Activated CD8-positive, alpha-beta T cell treated with anti-CD3 and anti-CD28 coated beads for 36 hours (primary cell): ENCODE measurements at regions not wholly inside any gene's neighbourhood (a gene's known extent, or its start where the extent isn't known, plus 50 kb on each side); places are given as distances from the start of the nearest gene placed in this dataset.
"Not testable (repeated sequence)": the region's sequence is repeated elsewhere in the genome, so short reads cannot be mapped to it uniquely, and the experiment has no call there.

Source experiments
- ATAC-seq: fragments of 200-7000 bp; cut with Tn5 transposase; one replicate; pipeline ENCODE4 v1.10.0; 2021; ENCODE audit warnings: mild to moderate bottlenecking, moderate library complexity
- CTCF ChIA-PET: fragments of 350-600 bp; sonication (Branson Sonifier 250); formaldehyde crosslinking; loops from one replicate; lab custom pipeline; 2021; ENCODE audit warnings: antibody characterized with exemption; lab: Charles Lee
- POLR2A ChIA-PET: fragments of 350-600 bp; sonication (Branson Sonifier 250); formaldehyde crosslinking; loops from one replicate; lab custom pipeline; 2021; ENCODE audit warnings: antibody characterized with exemption; lab: Charles Lee
- DNase-seq: peaks from one replicate; pipeline ENCODE4 v3.0.0-alpha.2; 2020
- H3K27ac Mint-ChIP-seq: one replicate; pipeline ENCODE4 v1.8.0; 2021; ENCODE audit warnings: mild to moderate bottlenecking, mixed read lengths
- H3K27me3 Mint-ChIP-seq: one replicate; pipeline ENCODE4 v1.8.0; 2021; ENCODE audit warnings: mixed read lengths
- H3K36me3 Mint-ChIP-seq: one replicate; pipeline ENCODE4 v1.8.0; 2021; ENCODE audit warnings: low read depth, mixed read lengths
- H3K4me1 Mint-ChIP-seq: one replicate; pipeline ENCODE4 v1.8.0; 2021; ENCODE audit warnings: low read depth, mixed read lengths
- H3K4me3 Mint-ChIP-seq: one replicate; pipeline ENCODE4 v1.8.0; 2021; ENCODE audit warnings: mild to moderate bottlenecking, moderate library complexity, mixed read lengths
- H3K9me3 Mint-ChIP-seq: one replicate; pipeline ENCODE4 v1.8.0; 2021; ENCODE audit warnings: mixed read lengths
- intact Hi-C: fragments of 100-400 bp; cut with micrococcal nuclease; formaldehyde crosslinking; loops from one replicate; pipeline ENCODE4 v1.10.0; 2022
- TF ChIP-seq, protein P1 (sequence below): fragments of 200-600 bp; IDR thresholded peaks from one replicate; pipeline ENCODE4 v1.8.0; 2022; ENCODE audit warnings: antibody characterized with exemption, mild to moderate bottlenecking

DNA sequence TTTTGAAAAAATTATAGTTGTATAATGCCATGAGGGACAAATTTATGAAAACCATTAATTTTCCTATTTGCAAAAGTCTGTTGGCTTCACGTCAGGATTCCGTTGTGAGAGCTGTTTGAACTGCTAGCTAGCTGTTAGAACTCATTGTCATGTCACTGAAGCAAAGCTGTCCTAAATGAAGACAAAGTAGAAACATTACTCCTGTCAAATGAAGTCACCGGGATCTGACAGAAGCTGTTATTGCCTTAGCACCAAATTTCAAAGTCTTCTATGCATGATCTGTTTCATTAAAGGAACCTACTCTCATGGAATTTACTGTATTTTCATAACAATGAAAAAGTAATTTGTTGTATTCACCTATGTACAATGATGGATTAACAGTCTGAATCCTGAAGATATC, 479.8 kb downstream of the PLOD2 start:
- no peaks in the 10 kb centered on the region for H3K36me3 Mint-ChIP-seq
- intact Hi-C loops, result no loop called here
- no peaks in the 10 kb centered on the region for H3K27me3 Mint-ChIP-seq
- DNase-seq, result no peak
- TF ChIP-seq, protein P1, sequence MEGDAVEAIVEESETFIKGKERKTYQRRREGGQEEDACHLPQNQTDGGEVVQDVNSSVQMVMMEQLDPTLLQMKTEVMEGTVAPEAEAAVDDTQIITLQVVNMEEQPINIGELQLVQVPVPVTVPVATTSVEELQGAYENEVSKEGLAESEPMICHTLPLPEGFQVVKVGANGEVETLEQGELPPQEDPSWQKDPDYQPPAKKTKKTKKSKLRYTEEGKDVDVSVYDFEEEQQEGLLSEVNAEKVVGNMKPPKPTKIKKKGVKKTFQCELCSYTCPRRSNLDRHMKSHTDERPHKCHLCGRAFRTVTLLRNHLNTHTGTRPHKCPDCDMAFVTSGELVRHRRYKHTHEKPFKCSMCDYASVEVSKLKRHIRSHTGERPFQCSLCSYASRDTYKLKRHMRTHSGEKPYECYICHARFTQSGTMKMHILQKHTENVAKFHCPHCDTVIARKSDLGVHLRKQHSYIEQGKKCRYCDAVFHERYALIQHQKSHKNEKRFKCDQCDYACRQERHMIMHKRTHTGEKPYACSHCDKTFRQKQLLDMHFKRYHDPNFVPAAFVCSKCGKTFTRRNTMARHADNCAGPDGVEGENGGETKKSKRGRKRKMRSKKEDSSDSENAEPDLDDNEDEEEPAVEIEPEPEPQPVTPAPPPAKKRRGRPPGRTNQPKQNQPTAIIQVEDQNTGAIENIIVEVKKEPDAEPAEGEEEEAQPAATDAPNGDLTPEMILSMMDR, result no peak
- ChIA-PET CTCF (no interaction called here), POLR2A (no interaction called here)
- H3K4me1 Mint-ChIP-seq, result no peaks in the 10 kb centered on the region
- no peak overlapping the region for H3K4me3 Mint-ChIP-seq
- peaks cover 3% of the 10 kb centered on the region for H3K9me3 Mint-ChIP-seq
- ATAC-seq, result no peak
- no peak overlapping the region for H3K27ac Mint-ChIP-seq

DNA sequence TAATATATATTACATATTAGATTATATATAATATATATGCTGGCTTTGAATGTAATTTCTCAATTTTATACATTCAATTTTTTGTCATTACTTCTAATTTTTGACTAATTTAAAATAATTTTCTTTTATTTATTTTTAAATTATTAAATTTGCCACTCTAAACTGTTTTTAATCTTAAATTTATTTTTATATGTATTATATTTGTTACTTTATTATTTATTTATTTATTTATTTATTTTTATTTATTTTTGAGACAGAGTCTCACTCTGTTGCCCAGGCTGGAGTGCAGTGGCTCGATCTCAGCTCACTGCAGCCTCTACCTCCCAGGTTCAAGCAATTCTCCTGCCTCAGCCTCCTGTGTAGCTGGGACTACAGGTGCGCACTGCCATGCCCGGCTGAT, 473.0 kb downstream of the PLOD2 start:
- ATAC-seq, H3K9me3 Mint-ChIP-seq, H3K27ac Mint-ChIP-seq, H3K4me3 Mint-ChIP-seq, H3K36me3 Mint-ChIP-seq, intact Hi-C loops, CTCF ChIA-PET, H3K4me1 Mint-ChIP-seq, DNase-seq, POLR2A ChIA-PET, H3K27me3 Mint-ChIP-seq: not testable (repeated sequence)

DNA sequence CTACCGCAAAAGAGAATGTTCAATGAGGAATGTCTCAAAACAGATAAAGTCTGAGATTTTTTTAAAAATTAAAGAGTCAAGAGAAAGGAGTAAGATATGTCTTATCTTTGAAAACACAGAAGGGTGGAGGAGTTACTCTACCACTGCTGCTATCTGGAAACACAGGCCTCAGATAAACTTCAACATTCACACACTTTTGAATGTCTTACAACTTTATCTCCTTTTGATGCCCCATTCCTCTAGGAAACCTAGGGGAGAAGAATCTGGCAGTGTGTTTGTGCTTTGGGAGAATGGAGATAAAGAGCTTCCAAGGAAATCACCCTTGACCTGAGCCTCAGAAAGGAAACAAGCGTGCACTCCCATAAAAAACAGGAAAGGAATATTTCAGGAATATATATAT, 468.2 kb downstream of the PLOD2 start:
- TF ChIP-seq, protein P1, result no peak
- no peaks in the 10 kb centered on the region for H3K9me3 Mint-ChIP-seq
- H3K36me3 Mint-ChIP-seq, result no peaks in the 10 kb centered on the region
- no peak for ATAC-seq
- no peak overlapping the region for H3K27ac Mint-ChIP-seq
- CTCF ChIA-PET, result no interaction called here
- POLR2A ChIA-PET, result no interaction called here
- intact Hi-C loops, result no loop called here
- H3K4me1 Mint-ChIP-seq, result no peaks in the 10 kb centered on the region
- no peak overlapping the region for H3K4me3 Mint-ChIP-seq
- no peaks in the 10 kb centered on the region for H3K27me3 Mint-ChIP-seq
- DNase-seq, result no peak

DNA sequence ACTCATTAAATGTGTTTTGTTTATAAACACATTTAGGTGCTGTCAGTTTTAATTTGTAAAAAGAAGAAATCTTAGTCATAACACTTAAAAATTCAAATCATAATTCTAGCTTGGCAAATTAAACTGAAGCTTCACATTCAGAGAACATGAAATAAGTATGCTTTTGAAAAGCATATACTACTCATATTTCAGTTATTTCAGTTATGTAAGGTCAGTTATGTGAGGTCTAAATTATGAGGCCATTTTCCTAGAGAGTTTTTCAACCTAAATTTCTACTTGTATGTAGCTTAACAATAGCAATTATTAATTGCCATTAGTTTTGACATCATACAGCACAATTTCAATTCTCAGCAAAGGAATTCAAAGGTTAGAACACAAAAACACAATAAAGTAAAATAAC, 465.0 kb downstream of the PLOD2 start:
- no peak overlapping the region for H3K27ac Mint-ChIP-seq
- intact Hi-C loops, result no loop called here
- H3K27me3 Mint-ChIP-seq, result no peaks in the 10 kb centered on the region
- TF ChIP-seq, protein P1, result no peak
- H3K4me1 Mint-ChIP-seq, result no peaks in the 10 kb centered on the region
- ChIA-PET POLR2A (no interaction called here), CTCF (no interaction called here)
- no peak for ATAC-seq
- DNase-seq, result no peak
- H3K36me3 Mint-ChIP-seq, result no peaks in the 10 kb centered on the region
- no peak overlapping the region for H3K4me3 Mint-ChIP-seq
- H3K9me3 Mint-ChIP-seq, result no peaks in the 10 kb centered on the region

DNA sequence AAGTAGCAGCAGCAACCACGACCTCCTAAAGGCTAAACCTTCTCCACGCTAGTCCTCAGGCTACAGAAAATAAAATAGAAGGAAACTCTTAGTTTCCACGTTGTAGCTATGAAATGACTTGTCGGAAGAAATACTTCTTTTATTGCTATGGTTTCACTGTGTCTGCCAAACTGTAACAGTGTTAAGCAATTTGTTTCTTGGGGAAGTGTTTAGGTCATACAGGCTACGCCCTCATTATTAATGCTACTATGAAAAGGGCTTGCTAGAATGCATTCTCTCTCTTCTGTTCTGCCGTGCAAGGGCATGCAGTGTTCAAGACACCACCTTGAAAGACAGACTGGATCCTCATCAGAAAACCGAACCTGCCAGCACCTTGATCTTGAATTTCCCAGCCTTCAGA, 462.7 kb downstream of the PLOD2 start:
- DNase-seq (no peak), ATAC-seq (no peak)
- no peaks in the 10 kb centered on the region for H3K4me1 Mint-ChIP-seq
- intact Hi-C loops, result no loop called here
- ChIA-PET CTCF (no interaction called here), POLR2A (no interaction called here)
- TF ChIP-seq, protein P1, result no peak
- no peaks in the 10 kb centered on the region for H3K36me3 Mint-ChIP-seq
- H3K27ac Mint-ChIP-seq, result no peak overlapping the region
- H3K9me3 Mint-ChIP-seq, result no peaks in the 10 kb centered on the region
- no peaks in the 10 kb centered on the region for H3K27me3 Mint-ChIP-seq
- no peak overlapping the region for H3K4me3 Mint-ChIP-seq

DNA sequence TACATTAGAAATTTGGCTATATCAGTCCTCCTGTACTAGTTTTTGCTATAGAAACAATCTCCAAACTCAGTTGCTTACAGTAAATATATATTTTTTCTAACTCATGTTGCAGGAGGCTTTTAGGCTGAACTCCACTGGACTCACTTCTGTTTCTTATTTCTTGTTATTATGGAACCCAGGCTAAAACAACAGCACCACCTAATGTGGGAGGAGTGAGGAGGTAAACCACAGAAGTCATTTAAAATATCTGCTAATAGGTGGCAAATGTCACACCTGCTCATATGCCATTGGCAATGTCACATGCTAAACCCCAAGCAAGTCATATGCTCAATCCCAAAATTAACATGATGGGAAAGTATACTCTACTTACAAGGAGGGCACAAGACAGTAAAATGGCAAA, 462.2 kb downstream of the PLOD2 start:
- Mint-ChIP-seq H3K4me3 (no peak overlapping the region), H3K4me1 (no peaks in the 10 kb centered on the region), H3K9me3 (no peaks in the 10 kb centered on the region), H3K36me3 (no peaks in the 10 kb centered on the region), H3K27me3 (no peaks in the 10 kb centered on the region), H3K27ac (no peak overlapping the region)
- ATAC-seq, result no peak
- intact Hi-C loops, result no loop called here
- POLR2A ChIA-PET, result no interaction called here
- TF ChIP-seq, protein P1, result no peak
- DNase-seq, result no peak
- CTCF ChIA-PET, result no interaction called here
